ENCODE measurements at regions not wholly inside any gene's neighbourhood (a gene's known extent, or its start where the extent isn't known, plus 50 kb on each side); places are given as distances from the start of the nearest gene placed in this dataset.

DNA sequence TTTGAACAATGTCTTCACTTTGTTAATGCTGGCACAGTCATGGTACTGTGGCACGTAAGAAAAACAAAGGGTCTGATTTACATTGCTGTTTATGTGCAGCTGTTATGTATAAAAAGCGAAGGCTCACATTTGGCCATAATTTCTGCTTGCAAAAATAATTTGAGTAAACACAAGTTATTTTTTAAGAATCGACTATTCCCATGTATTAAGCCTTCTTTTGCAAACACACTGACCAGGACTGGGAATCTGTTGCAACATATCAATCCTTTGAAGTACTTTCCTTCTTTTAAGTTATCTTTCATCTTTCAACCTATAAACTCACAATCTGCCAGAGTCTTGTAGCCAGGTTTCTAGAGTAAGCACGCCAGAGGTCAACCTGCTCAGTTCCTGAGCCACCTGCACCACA is 145.4 kb upstream of the BMP4 start:
- H3K27me3 ChIP-seq (replicated peaks in 1 of 7), result no peaks in the 10 kb centered on the region
- no peaks in the 10 kb centered on the region for H3K9me3 ChIP-seq
- no peak overlapping the region for H3K4me3 ChIP-seq
- H3K27ac ChIP-seq, result no peak overlapping the region
- intact Hi-C loops (cut with DNase I; ENCODE audit: low total_unique reads), result no loop called here
- no peaks in the 10 kb centered on the region for H3K4me1 ChIP-seq
- TF ChIP-seq POLR2A (IDR thresholded peaks at IDR 0.05) (no peak), POLR2AphosphoS5 (IDR thresholded peaks at IDR 0.05) (no peak), CTCF (IDR thresholded peaks at IDR 0.05 in 8 of 11, conservative IDR thresholded peaks at IDR 0.05 in 3 of 11) (no peak)
- no peaks in the 10 kb centered on the region for H3K36me3 ChIP-seq
- no peak for DNase-seq
- WGBS, 5 donors, result 71 to 91% (median 87%) methylated on average over 4 of the region's 4 CpGs

DNA sequence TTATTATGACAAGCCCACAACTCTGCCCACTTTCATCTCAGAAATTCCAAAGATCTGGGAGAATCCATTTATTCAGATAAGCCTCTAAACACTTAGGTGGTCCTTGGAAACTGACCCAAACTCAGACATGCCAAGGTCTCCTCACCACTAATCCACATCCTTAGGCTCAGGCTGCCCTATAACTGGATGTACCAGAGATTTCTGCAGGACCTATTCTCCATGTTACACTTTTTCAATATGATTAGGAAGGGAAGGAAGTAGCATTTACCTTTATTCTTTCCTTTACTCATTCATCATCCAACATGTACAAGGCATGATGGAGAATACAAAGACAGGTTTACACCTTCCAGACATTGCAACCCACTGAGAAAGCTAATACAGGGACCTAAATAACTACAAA is 145.9 kb upstream of the BMP4 start:
- intact Hi-C loops (cut with DNase I; ENCODE audit: low total_unique reads), result no loop called here
- H3K4me1 ChIP-seq, result no peaks in the 10 kb centered on the region
- H3K27me3 ChIP-seq (replicated peaks in 1 of 7), result no peaks in the 10 kb centered on the region
- no peak for DNase-seq
- H3K27ac ChIP-seq, result no peak overlapping the region
- H3K9me3 ChIP-seq, result no peaks in the 10 kb centered on the region
- no peak for TF ChIP-seq POLR2A (IDR thresholded peaks at IDR 0.05)
- no peak for TF ChIP-seq POLR2AphosphoS5 (IDR thresholded peaks at IDR 0.05)
- TF ChIP-seq CTCF (IDR thresholded peaks at IDR 0.05 in 8 of 11, conservative IDR thresholded peaks at IDR 0.05 in 3 of 11), result no peak
- H3K4me3 ChIP-seq, result no peak overlapping the region
- H3K36me3 ChIP-seq, result no peaks in the 10 kb centered on the region

GRCh38 chr14:54104601-54105145 is 148.0 kb upstream of the BMP4 start:
- H3K4me3 ChIP-seq, result no peak overlapping the region
- intact Hi-C loops (cut with DNase I; ENCODE audit: low total_unique reads), result no loop called here
- no peak for DNase-seq
- no peaks in the 10 kb centered on the region for H3K27me3 ChIP-seq (replicated peaks in 1 of 7)
- no peak overlapping the region for H3K27ac ChIP-seq
- no peaks in the 10 kb centered on the region for H3K4me1 ChIP-seq
- TF ChIP-seq POLR2A (IDR thresholded peaks at IDR 0.05), result no peak
- TF ChIP-seq CTCF (IDR thresholded peaks at IDR 0.05 in 8 of 11, conservative IDR thresholded peaks at IDR 0.05 in 3 of 11), result no peak
- no peak for TF ChIP-seq POLR2AphosphoS5 (IDR thresholded peaks at IDR 0.05)
- no peaks in the 10 kb centered on the region for H3K36me3 ChIP-seq
- no peaks in the 10 kb centered on the region for H3K9me3 ChIP-seq
- WGBS, 5 donors, result 31 to 60% (median 37%) methylated on average over 3 of the region's 3 CpGs

DNA sequence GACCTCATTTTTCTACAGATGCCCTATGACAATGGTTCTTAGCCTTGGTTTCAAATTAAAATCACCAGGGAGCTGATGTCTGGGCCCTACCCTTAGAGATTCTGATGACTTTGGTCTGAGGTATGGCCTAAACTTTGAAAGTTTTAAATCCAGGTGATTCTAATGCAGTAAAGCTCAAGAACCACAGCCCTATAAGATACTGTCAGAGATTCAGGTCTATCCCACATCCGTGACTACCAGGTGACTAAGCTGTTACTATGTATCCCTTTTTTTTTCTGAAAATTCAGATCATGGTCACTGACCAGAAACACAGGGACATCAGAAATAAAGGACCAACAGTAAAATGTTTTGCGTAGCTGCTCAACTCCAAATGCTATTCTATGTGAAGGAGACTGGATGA is 148.8 kb upstream of the BMP4 start:
- Histone ChIP-seq H3K27me3 (replicated peaks in 1 of 7) (no peaks in the 10 kb centered on the region), H3K36me3 (no peaks in the 10 kb centered on the region), H3K4me1 (no peaks in the 10 kb centered on the region), H3K27ac (no peak overlapping the region), H3K4me3 (no peak overlapping the region), H3K9me3 (no peaks in the 10 kb centered on the region)
- intact Hi-C loops (cut with DNase I; ENCODE audit: low total_unique reads), result no loop called here
- 83 to 91% (median 88%) methylated on average over 2 of the region's 2 CpGs for WGBS, 5 donors
- DNase-seq, result no peak
- TF ChIP-seq POLR2AphosphoS5 (IDR thresholded peaks at IDR 0.05), result no peak
- no peak for TF ChIP-seq CTCF (IDR thresholded peaks at IDR 0.05 in 8 of 11, conservative IDR thresholded peaks at IDR 0.05 in 3 of 11)
- no peak for TF ChIP-seq POLR2A (IDR thresholded peaks at IDR 0.05)

Measured in spleen (tissue), 11 donors.